CD4-positive, alpha-beta T cell treated with Interleukin-21 for 1 hour (primary cell): ENCODE measurements at regions not wholly inside any gene's neighbourhood (a gene's known extent, or its start where the extent isn't known, plus 50 kb on each side); places are given as distances from the start of the nearest gene placed in this dataset.

Source experiments
- DNase-seq: peaks from one replicate; pipeline ENCODE4 v3.0.0-alpha.2; 2020

DNA sequence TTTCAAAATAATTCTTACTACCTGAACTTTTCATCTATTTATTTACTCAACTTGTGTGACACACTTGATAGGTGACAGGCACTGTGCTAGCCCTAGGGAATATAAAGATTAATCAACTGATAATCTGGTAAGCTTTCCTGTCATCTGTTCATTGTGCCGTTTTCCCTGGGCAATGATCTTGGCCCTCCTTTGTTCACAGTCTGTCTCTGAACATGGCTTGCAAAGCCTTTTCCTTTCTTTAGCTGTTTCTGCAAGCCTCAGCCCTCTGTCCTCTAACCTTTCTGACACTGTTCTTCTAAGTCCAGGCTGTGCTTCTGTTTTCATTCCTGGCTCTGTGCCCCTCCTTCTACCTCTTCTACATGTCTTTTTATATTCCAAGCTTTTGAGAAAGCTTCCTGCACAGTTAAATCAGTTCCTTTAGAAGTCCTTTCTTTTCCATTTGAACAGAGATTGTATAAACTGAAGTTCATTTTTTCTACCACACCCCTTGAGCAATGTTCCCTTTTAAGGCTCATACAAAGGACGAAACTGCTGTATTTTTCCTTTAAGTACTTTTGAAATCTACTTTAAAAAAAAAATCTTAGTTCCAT is 803.0 kb upstream of the ZNF608 start:
- no peak for DNase-seq

DNA sequence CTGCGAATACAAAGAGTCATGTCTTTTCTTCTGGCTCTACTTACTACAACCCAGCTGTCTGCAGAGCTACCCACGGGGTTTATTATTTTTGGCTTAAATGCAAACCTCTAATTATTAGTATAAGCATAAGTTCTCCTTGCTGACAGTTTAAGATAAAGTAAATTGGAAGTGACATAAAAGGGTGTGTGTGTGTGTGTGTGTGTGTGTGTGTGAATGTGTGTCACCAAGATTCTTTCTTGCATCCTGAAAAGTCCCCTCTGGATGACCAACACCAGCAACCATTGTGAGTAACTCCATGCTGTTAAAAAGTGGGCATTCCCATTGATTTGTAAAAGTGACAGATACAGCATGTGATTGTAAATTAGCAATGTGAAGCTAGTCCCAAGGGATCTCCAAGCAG is 803.8 kb upstream of the ZNF608 start:
- DNase-seq, result no peak

DNA sequence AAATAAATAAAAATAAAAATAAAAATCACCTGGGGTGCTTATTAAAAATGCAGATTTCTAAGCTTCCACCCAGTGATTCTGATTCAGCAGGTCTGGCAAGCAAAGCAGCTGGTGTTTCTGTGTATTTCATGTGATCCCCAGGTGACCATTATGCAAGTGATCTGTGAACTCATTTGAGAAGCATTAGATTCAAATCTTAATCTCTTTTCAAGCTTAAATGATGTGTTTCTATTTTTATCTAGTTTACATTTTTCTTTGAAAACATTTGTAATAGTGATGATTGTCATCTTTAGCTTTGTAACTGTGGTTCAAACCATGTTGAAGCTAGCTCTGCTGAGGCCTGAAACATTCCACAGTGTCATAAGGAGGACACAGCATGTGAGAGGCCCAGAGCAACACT is 804.8 kb upstream of the ZNF608 start:
- DNase-seq, result no peak

DNA sequence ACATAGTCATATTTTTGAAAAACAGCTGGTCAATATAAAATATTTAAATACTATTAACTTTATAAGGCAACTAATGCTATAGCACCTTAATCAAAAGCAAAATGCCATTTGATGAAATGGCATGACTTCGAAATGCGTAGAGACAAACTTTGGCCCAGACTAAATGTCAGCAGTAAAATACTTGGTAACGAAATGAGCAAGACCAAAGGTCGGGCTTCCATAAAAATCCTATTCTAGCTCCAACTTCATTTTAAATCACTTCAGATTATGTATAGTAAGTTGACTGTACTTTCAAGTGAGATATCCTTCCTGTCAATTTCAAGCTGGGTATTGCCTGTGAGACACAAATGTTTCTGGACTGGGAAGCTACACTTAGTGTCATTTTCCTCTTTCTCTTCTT is 805.4 kb upstream of the ZNF608 start:
- DNase-seq, result no peak

DNA sequence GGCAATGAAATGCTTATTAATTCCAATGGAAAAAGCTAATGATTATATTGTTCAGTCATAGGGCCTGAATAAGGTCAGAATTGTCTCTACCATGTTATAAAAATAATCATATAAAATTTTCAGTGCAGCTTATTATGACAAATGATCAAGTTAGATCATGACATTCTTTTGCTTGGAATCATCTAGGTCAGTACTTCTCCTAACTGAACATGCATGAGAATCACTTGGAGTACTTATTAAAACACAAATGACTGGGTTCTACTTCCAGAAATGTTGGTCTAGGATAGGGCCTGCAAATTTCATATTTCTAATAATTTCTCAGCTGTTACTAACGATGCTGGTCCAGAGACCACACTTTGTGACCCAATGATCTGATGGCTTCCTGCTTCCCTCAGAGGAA is 806.0 kb upstream of the ZNF608 start:
- no peak for DNase-seq

DNA sequence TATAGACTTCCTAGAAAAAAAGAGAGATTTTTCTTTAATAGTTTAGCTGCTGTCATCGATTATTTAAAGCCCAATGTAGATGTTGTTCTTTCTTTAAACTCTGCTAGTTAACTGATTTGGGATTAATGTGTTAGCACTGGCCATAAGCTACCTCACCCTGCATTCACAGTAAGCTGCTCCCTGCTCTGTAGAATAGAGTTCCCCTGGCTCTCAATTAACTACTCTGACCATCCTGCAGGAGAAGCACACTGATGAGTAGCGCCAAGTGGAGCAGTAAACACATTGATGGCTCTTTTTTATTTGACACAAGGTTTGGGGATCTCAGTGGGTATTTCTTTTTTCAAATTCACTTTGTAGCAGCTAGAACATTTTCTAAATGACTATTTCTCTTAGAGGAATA is 807.9 kb upstream of the ZNF608 start:
- DNase-seq, result no peak

DNA sequence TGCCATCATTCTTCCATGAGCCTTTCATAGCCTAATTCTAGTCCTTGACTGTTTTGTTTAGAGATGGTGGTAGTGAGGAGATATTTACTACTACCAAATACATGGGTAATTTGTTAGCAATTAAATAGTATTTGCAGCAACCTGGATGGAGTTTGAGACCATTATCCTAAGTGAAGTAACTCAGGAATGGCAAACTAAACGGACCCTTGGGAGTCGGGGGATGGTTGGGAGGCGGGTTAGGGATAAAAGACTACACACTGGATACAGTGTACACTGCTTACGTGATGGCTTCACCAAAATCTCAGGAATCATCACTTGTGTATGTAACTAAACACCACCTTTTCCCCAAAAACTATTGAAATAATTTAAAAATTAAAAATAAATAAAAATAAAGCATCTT is 809.2 kb upstream of the ZNF608 start:
- DNase-seq, result no peak

DNA sequence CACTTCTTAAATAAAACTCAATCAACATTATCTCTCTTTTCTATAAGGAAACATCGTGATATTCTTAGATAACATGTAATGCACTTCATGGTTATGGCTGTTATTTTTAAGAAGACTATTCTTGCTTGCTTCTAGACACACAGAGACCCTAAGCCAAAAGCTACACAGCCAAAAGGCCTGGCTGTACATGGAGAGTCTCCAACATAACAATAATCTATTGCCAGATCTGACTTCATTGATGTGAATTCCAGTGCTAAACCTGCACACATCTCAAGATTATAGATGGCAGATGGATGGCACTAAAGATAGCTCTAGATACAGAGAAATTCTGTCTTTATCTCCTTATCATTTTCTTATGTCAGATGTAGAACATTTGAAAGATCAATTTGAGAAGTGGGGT is 811.6 kb upstream of the ZNF608 start:
- DNase-seq, result no peak

DNA sequence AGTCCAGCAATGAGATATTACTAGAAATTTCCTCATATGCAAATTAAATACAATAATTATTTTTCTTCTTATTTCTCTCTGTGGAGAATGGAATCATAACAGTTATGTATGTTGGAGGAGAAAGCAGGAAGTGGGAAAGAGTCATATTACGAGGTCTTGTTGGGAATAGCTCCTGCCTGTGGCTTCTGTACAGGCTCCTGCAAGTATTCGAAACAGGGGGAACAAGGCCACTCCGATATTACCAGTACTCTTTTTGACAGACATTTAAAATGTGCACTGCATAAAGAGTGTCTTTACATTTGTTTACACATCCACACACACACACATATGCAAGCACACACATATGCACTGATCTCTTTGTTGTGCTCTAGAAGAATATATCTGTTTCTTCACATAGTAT is 812.0 kb upstream of the ZNF608 start:
- DNase-seq, result no peak

DNA sequence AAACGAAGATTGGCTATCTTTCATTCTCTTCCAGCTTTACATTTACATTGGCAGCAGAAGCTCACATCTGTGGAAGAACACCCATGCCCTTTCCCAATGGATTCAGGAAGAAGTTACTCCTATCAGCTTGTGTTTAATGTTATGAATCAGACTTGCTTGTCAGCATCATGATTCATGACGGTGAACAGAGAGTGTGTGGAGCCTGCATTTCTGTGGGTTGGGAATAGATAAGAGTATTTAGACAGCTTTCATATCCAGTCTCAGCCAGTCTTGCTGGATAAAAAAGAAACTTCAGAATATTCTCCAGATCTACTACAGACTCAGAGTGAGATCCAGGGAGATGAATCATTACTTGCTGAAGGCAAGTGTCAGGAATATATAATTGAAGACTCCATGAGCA is 812.9 kb upstream of the ZNF608 start:
- no peak for DNase-seq

DNA sequence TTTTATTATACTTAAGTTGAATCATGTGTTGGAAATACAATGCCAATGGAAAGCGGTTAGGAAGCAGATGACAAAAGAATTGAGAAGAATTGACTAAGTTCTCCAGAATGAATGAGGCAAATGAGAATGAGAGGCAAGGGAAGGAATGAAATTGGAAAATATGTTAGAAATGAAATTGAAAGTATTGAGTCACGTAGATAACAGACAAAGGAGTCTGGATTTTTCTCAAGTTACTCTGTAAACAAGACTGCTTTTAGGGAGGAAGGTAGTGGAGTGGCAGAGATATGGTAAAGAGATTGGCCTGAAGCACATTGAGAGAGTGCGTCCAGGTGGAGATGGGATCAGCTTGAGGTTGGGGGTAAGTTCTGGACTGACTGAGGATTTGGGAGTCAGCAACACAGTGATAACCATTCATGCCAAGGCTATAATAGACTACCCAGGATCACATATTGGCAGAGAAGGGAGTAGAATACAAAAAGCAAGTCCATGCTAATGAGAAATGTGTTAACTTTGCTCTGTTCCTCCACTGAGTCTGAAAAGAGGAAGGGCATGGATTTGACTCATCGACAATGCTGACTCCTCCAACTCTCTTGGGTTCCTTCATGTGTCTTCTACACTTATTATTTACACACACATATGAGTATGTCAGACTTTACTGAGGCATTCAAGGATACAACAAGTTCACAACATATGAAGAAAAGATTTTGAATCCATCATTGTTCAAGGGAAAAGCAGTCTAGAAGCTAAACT is 814.2 kb upstream of the ZNF608 start:
- DNase-seq, result no peak

DNA sequence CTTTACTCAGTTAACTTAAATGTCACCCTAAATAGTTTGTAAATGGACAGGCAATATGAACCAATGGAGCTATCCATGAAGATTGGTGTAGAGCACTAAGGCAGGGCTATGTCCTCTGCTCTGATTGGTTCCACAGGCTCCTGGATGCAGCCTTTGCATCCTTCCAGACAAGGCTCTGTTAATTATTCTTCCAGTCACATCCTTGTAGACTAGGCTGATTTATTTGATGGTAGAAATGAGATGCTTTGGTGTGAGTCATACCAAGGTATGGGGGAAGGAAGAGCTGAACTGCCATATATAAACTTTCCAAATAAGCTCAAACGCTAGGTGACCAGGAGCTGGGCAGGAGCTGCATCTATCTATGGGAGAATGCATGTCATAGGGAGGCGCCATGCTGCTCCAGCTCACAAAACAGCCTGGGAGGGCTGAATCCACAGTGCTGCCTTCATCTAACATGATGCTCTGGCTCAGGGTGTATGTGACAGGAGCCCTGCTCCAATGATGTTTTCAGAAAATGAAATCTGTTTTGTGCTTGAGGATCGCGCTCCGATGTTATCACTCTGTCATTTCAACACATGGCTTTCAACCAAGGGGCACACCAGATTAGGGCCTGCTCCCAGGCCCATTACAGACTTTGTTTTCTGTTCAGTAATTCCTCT is 818.0 kb upstream of the ZNF608 start:
- no peak for DNase-seq

DNA sequence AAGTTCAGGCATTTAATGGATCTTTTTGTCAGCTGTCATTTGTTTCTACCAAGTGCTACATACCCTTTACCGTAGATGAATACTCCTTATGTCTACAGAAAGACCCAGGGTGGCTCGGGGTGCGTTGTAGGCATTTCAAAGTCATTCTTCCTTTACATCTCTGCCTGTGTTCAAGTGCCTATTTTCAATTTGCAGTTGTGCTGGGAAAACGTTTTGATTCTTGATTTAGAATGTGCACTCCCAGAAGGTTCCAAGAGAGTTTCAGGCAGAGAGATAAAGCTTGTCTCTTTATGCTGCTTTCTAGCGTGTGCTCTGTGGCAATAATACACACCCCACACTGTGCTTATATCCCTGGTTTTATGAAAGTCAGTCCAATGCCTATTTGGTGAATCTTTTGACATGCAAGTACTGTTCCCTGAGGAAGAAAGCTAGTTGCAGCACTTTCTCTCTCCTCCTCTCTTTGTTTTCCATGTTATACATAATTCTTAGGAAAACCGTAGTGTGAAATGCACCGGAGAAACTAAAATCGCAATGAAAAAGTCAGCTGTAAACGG is 828.1 kb upstream of the ZNF608 start:
- no peak for DNase-seq

DNA sequence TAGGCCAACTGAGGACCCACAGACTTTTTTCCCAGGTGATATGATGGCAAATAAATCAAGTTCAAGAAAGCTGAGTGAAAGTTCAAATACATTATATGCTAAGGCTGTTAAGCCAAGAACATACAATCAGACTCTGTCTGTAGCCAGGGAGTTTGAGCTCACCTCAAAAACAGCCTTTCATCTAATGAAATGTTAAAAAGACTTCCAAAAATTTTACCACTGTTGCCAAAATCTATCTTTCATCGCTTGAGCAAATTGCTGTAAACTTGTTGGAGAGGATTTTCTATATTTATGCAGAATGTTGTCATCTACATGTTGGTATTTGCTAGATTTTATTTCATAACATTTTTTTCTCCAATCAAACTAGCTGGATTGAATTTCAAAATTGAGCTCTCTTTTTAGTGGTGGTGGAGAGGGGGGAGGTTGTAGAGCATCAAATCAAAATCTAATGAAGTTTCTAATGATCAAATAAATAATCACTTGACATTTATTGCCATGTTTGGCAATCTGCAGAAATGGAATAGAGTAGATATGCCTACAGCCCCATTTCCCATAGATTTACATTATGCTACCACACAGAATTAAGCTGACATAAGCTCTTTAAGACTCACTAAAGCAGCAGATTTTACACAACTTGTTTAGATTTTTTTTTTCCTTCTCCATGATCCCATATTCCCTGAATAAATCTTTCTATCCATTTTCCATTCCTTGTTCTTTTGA is 828.9 kb upstream of the ZNF608 start:
- no peak for DNase-seq

DNA sequence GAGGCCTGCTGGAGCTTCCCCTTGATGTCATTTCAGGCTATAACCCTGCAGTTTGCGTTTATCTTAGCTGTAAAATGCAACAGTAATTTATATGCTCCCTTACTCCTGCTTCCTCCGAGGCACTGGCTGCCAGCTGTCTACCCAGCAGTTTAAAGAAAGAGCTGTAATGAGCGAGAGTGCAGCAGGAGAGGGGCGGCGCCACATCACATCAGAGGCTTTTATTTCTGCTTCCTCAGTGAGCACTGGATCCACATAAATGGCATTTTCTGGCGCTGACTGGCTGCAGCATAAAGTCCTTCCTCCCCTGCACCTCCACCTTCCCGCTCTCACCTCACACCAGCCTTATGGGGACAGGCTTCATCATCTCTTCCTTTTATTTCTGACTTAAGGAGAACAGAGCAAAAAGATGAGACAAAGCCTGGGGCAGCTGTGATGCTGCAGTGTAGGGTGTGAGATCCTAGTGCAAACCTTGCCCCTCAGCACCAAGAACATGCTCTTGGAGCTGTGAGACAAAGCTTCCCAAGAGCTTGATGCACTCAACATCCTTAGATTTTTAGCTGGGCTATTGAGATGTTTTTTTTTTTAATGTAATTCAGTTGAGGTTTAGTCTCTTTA is 829.6 kb upstream of the ZNF608 start:
- DNase-seq, result no peak

DNA sequence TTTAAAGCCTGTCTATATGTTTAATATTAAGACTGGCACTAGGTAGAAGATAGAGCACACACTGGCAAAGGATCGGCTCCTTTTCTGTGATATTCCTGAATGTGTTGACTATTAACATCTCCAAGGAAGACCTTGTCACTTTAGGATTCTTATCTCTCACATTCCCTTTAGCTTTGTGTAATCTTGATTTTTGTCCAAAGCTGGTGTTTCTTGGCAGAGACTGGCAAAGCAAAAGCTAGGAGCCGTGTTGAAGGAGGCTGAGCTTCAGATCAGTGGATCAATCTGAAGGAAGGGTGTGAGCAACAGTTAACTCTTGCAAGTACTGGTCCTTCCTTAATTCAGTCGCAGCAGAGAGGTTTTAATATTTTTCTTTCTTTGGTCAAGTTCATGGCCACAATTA is 830.4 kb upstream of the ZNF608 start:
- DNase-seq, result no peak

DNA sequence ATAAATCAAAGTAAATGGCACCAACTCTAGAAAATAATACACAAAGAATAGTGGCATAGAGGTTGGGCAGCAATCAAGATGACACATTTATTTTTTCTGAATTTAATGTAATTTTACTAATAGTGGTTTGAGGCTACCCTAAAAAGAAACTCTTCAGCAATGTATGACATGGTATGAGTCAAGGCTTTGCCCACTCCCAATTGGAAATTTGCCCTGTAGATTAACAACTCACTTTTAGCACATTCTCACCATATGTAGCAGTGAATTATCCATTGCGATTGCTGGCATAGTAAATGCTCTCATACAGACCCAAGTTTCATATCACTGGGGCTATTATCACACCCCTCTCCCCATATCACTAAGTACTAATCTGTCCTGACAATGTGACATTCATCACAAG is 832.1 kb upstream of the ZNF608 start:
- DNase-seq, result no peak

DNA sequence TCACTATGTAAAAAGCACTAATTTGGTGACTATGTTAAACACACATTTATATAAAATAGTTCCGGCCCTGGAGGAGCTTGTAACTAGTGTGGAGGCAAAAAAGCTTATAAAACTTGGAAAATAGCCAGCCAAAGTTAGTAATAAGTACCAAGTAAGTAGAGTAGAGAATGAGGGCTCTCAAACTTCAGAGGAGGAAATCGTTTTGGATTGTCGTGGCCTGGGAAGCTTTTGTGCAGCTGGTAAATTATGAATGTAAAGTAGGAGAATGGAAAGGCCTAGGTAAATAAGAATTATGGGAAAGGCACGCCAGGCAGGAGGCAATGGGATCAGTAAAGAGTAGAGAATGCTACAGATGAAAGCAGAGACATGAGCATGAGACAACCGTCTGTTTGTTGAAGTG is 832.7 kb upstream of the ZNF608 start:
- DNase-seq, result no peak

DNA sequence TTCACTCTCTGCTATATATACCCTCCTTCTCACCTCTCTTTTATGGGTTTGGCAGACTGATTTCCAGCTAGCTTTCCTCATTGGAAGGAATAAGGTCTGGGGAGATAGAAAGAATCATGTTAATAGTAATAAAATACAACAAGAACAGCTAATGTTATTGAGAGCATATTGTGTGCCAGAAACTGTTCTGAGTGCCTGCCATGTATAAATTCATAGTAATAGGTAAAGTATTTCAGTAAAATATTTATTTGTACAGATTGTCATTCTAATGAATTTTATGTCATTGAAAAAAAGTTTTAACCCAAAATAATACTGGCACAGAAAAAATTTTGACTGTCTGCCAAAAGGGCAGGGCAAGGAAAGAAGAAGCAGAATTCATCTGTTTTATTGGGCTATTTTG is 834.9 kb upstream of the ZNF608 start:
- no peak for DNase-seq

DNA sequence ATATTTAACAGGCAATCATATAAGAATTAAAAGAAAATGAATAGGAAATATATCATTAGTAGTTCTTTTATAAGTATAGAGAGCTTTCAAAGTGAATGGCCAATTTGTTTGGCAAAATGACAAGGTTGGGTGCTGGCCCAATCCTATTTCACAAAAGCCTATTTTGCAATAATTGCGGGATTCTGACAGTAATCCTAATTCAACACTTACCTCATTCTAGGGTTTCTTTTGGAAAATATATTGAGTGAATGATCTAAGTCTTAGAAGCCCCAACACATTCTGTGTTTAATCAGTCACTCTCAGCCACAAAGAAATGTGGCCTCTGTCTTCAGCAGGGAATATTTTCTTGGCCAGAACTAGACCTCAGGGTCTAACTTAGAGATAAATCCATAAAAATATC is 835.9 kb upstream of the ZNF608 start:
- DNase-seq, result no peak

DNA sequence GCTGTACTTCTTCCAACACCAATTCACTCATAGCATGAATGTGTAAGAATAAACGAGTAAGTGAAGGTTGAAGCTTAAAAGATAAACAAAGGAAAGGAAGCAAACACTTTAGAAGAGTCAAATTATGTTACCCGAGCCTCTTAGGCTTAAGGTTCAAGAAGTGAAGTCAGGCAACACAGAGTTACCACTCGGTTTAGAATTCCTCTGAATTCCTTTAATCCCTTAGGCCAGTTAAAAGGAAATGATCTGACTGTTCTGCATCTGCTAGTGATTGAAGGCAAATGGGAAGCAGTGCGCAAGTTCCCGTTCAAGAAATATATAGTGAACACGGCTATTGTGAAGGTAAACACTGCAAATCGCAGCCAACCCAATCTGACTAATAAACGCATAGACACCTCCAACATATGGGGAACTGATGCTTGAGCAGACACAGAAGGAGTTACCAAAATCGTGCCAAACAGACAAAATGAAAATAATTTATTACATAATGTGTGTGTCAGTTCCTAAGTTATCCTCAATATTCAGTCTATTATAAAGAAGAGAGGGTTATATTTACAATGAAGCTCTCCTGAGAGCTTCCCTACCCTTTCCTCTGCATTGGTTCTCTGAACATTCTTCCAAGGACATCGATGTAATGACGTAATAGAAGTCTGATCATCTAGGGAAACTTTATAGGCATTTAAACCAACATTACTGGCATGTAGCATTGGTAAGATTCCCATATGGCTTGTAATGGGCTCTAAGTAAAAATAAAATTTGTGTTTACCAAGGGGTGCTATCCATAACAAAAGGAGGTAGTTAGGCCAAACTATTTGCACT is 837.1 kb upstream of the ZNF608 start:
- no peak for DNase-seq

DNA sequence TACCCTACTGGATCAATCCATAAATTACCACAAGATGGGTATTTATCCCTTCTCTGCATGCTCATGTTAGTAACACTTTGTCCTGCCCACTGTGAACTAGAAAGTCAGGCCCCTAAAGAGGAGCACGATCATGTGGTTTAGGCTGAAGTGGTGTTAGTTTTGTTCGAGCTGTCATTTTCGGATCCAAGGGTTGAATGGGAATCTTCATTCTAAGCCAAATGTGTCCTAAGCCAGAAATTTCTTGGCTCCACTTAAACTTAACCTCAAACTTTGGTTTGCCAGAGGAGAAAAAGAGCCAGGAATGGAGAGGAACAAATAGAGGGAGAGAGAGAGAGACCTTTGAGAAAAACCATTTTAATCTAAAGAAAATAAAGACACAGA is 837.7 kb upstream of the ZNF608 start:
- DNase-seq, result no peak
